Tongue (tissue), 1 donor: ENCODE measurements at regions not wholly inside any gene's neighbourhood (a gene's known extent, or its start where the extent isn't known, plus 50 kb on each side); places are given as distances from the start of the nearest gene placed in this dataset.
"Not testable (repeated sequence)": the region's sequence is repeated elsewhere in the genome, so short reads cannot be mapped to it uniquely, and the experiment has no call there.

Experiments used
- DNase-seq: peaks from one replicate; pipeline ENCODE4 v3.0.0-alpha.2; 2015

GRCh38 chr1:118828038-118828437 lies 160.1 kb downstream of the TBX15 start:
- no peak for DNase-seq

- DNase-seq: peak; percentile 52
Observed at GRCh38 chr1:118827636-118828035, 160.5 kb downstream of the TBX15 start.

- peak; percentile 44 for DNase-seq
Observed at GRCh38 chr1:118827207-118827606, 160.9 kb downstream of the TBX15 start.

GRCh38 chr1:118826669-118827068 lies 161.5 kb downstream of the TBX15 start:
- no peak for DNase-seq

- DNase-seq: no peak
Observed at GRCh38 chr1:118825619-118826018, 162.5 kb downstream of the TBX15 start.

- no peak for DNase-seq
Observed at GRCh38 chr1:118821801-118822200, 166.3 kb downstream of the TBX15 start.

- DNase-seq: no peak
Observed at GRCh38 chr1:118820864-118821263, 167.3 kb downstream of the TBX15 start.

- no peak for DNase-seq
Observed at GRCh38 chr1:118815909-118816308, 172.2 kb downstream of the TBX15 start.

GRCh38 chr1:118812555-118812954 lies 175.6 kb downstream of the TBX15 start:
- no peak for DNase-seq

GRCh38 chr1:118811156-118811555 lies 177.0 kb downstream of the TBX15 start:
- DNase-seq: no peak

- no peak for DNase-seq
Observed at GRCh38 chr1:118809586-118809985, 178.6 kb downstream of the TBX15 start.

GRCh38 chr1:118803128-118803527 lies 185.0 kb downstream of the TBX15 start:
- DNase-seq: not testable (repeated sequence)

GRCh38 chr1:118791094-118791691 lies 196.9 kb downstream of the TBX15 start:
- DNase-seq: no peak

- DNase-seq: peak; percentile 83
Observed at GRCh38 chr1:118788463-118788862, 199.7 kb downstream of the TBX15 start.

- no peak for DNase-seq
Observed at GRCh38 chr1:118786454-118787155, 201.5 kb downstream of the TBX15 start.

GRCh38 chr1:118785246-118785645 lies 202.9 kb downstream of the TBX15 start:
- DNase-seq: peak; percentile 47

GRCh38 chr1:118783095-118783758 lies 204.9 kb downstream of the TBX15 start:
- peak; percentile 31 for DNase-seq

- DNase-seq: no peak
Observed at GRCh38 chr1:118773656-118774055, 214.5 kb downstream of the TBX15 start.

GRCh38 chr1:118767971-118768370 lies 220.2 kb downstream of the TBX15 start:
- no peak for DNase-seq

- DNase-seq: no peak
Observed at GRCh38 chr1:118753976-118754375, 234.2 kb downstream of the TBX15 start.

GRCh38 chr1:118751166-118751565 lies 237.0 kb downstream of the TBX15 start:
- DNase-seq: no peak

- DNase-seq: peak; percentile 10
Observed at GRCh38 chr1:118744420-118744819, 243.7 kb downstream of the TBX15 start.

- DNase-seq: peak; percentile 59
Observed at GRCh38 chr1:118739501-118739900, 248.6 kb downstream of the TBX15 start.

GRCh38 chr1:118736322-118736721 lies 251.8 kb downstream of the TBX15 start:
- peak; percentile 73 for DNase-seq
